ENCODE measurements at regions not wholly inside any gene's neighbourhood (a gene's known extent, or its start where the extent isn't known, plus 50 kb on each side); places are given as distances from the start of the nearest gene placed in this dataset.
A peak's percentile ranks its signal among the peaks of the same experiment; 100 is the strongest.

DNA sequence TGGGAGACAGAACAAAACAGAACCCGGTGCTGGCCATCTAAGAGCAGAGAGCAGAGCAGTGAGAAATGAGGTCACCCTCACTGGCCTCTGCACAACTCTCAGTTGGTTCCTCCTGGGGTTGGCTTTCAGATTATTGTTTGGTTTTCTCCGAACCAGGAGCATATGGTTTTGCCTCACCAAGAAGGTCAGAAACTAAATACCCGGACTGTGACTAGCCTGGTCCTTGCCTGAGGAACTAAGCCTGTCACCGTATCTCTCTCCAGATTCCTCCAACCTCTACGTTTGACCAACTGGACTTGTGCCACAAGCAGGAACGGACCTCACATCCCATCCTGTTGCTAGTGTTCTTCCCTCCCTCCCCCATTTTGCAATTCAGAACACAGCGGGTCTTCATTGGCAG is 450.4 kb upstream of the JARID2 start:
- no peak for DNase-seq (ENCODE audit: low read depth in 2 of 2, low spot score in 1 of 2)

DNA sequence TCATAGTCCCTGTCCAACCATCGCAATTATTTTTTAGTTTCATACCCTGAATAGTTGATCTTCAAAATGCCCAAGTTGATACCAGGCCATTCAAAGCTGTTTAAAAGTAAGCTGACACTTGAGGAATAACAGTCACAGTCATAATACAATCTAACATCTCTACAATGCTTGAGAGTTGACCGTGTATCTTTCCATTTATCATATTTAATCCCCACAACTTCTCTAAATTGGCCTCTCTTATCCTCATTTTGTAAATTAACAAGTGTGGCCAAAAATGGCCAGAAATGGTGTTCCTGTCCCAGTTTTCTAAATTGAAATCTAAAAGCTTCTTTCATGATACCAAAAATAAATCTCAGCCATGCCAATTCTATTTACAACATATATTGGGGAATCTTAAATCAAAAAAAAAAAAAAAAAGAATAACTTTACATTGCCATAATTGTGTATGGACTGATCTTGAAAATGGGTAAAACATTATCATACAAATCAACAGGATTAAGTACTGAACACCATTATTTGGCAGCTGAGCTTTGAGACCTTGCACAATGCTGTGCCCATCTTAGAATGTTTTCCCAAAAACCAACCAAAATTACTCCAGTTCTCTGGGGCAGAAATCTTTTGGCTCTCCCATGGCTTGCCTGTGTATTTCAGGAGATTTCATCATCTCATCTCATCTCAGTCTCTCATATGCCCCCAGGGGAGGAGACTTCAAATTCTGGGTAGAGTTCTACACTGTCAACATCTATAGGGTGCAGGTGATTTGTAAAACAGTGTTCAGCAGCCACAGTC is 448.7 kb upstream of the JARID2 start:
- no peak for DNase-seq (ENCODE audit: low read depth in 2 of 2, low spot score in 1 of 2)

DNA sequence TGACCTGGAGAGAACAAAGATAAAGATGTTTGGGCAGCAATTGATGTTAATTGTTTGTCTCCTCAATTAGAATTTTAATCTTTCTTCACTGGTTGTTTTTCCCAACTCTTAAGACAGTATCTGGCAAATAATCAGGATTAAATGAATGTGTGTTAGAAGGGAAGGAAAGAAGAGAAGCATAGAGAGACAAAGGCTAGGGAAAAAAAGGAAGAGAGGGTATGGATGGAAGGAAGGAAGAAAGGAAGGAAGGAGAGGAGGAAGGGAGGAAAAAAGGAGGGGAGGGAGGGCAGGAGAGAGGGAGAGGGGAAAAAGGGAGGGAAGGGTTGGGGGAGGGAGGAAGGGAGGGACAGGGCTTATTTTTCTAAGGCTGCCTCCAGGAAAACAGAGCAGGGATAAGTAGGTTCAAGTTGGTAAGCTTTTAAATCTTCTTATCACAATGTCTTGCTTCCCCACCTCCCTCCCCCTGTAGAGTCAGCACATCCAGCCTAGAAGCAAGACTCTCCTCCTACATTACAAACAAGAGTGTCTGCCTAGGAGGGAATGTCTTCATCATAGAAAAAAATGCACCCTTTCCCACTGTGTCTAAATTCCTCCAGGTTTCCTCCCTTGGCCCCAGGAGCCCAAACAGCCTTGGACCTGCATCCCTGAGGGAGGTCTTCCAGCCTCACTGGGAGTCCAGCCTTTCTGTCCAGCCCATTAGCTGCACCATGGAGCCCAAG is 447.8 kb upstream of the JARID2 start:
- DNase-seq (ENCODE audit: low read depth in 2 of 2, low spot score in 1 of 2) = no peak

DNA sequence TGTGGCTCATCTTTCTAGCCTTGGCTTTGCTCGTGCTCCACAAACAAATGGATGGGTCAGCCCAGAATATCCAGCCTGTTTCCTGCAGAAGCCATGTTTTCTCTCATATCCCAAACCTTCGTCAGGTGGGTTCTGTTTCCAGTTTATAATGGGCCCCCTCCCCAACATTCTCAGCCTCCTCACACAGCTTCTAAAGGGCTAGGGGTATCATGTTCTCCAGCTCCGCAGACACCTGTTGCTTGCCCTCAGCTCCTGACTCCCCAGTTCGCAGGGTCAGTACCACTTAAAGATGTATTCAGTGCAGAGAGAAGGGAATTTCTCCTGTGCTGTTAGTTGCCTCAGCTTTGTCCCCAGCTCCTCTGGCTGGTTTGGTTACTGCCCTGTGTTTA is 447.3 kb upstream of the JARID2 start:
- DNase-seq (ENCODE audit: low read depth in 2 of 2, low spot score in 1 of 2) = no peak

DNA sequence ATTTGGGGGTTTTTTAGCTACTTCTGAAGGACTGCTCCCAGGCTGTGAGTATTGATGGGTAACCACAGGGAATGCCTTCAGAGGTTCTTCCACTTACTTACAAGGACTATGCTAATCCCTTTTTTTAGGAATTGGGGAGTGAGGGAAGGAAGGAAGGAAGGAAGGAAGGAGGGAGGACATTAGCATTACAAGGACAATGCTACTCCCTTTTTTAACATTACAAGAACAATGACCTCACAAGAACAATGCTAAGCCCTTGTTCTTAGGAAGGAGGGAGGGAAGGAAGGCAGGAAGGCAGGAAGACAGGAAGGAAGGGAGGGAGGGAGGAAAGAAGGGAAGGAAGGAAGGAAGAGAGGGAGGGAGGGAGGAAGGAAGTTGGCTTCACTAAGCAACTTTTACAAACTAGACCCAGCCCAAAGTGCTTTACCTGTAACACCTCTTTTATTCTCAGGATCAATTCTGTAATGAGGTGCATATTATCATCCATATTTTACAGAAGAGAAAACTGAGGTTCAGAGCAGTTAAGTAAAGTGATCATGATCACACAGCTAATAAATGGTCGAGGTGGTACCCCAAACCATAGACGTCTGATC is 446.8 kb upstream of the JARID2 start:
- DNase-seq (ENCODE audit: low read depth in 2 of 2, low spot score in 1 of 2) = no peak

DNA sequence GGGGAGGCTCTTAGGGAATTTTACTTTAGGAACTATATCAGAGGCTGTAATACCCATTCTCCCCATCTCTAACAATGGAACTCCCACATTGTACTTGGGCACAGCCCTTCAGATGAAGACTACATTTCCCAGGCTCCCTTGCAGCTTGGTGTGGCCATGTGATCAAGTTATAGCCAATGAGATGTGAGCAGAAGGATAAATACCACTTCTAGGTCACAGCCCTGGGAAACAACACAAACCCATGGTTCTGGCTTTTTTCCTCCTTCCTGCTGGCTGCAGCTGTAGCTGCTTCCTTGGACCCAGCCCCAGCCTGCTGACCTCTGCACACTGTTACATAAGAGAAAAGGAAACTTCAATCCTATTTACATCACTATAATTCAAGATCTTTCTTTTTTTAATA is 445.9 kb upstream of the JARID2 start:
- DNase-seq (ENCODE audit: low read depth in 2 of 2, low spot score in 1 of 2) = peak in 1 of 2 donors; percentile 6

DNA sequence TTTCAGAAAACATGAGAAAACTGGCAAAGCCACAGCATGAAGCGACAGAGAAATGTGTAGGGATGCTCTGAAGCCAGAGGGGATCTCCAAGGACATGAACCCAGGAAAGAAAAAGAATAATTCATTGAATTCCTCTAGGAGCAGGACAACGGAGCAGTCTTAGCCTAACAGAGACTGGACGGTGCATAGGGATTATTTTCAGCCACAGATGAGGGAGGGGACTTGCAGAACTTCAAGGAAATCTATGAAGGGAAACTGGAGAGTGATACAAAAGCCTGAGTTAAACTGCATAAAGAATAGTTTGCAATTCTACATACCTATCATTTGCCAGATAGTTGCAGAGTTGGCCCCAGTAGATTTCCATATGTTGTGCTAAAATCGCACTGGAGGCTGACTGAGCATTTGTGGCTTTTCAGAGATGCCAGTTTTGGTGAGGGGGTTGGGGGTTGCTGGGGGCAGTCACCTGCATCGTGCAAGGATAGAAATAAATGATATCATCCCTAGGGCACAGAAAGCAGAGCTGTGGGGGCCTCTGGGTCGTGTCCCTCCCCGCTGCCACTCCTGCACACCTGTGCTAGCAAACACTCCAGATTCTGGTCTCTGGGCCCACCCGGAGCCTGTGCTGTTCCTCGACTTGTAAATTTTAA is 443.2 kb upstream of the JARID2 start:
- no peak for DNase-seq (ENCODE audit: low read depth in 2 of 2, low spot score in 1 of 2)

DNA sequence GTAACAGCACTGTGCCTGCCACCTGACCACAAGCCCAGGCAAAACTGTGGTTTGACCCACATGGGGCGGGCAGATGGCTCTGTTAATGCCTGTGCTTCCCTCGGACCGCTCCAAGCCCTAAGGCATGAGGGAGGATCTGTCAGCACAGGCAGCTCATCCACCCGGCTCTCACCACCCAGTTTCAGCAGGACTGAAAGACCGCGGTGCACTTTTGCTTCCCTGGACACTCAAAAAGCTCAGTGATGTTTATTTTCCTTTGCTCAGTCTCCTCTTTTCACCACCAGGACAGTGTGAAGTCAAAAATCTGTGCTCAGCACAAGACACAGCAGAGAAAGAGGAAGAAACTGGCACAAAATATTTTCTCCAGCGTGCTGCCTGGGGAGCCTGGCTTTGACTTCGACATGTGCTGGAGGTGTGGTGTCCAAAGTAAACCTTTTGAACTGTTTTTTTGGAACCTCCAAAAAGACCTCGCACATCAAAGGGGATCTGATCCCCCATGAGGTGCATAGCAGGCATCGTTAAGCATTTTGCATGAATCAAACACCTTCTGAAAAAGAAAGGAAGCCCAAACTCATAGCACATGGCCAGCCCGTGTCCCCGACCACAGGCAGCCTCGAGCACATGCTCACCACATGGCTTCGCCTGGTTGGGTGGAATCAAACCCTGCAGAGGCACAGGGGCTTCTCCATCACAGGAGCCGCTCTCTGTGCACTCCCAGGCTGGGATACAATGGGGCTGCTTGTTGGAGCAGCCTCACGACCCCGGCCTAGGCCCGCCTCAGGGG is 441.7 kb upstream of the JARID2 start:
- DNase-seq (ENCODE audit: low read depth in 2 of 2, low spot score in 1 of 2) = no peak

DNA sequence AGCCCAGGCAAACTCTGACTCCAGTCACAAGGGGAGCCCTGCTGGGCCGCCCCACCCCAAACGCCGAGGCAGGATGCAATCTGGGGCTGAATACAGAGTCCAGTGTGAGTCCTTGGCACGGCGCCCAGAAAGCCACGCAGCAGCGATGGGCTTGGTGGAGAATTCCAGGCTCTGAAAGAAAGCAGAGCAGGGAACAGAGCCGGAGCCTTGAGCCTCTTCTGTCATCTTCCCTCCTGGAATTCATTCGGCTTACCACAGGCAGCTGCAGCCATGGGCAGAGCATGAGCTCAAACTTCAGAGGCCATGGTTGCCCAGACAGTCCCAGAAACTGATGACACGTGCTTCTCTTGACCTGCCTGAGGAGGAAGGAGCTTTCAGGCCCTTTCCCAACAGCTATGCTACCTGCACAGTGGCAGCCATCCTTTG is 441.1 kb upstream of the JARID2 start:
- no peak for DNase-seq (ENCODE audit: low read depth in 2 of 2, low spot score in 1 of 2)

DNA sequence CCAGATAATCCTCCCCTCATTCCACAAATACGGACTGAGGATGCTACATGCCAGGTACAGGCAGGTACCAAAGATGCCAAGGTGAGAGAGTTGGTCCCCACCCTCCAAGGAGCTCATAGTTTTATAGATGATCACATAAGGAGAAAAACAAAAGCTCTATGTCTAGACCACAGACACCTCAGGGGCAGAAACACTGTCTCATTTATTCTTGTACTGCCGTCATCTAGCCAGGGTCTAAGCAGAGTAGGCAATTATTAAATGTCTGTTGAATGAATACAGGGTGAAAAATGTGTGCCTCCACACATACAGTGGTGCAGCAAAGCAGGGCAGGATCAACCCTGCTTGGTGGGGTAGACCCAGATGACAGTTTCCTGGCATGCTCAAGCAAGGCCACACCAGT is 439.8 kb upstream of the JARID2 start:
- no peak for DNase-seq (ENCODE audit: low read depth in 2 of 2, low spot score in 1 of 2)

DNA sequence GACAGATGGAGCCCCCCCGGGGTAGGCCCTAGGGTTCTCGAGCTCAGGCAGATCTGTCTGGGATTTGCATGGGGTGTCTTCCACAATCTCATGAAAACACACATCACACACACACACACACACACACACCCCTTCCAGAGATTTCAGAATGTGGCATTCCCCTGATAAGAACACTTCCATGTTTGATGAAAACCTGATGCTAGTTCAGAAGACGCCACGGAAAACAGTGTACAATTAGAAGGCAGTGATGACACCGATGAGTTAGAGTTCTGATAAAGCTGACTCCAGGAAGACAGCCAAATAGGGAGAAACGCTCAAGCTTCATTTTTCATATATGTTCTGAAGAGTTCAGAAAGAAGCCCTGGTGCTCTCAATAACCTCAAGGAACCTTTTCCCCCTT is 438.7 kb upstream of the JARID2 start:
- DNase-seq (ENCODE audit: low read depth in 2 of 2, low spot score in 1 of 2) = no peak

DNA sequence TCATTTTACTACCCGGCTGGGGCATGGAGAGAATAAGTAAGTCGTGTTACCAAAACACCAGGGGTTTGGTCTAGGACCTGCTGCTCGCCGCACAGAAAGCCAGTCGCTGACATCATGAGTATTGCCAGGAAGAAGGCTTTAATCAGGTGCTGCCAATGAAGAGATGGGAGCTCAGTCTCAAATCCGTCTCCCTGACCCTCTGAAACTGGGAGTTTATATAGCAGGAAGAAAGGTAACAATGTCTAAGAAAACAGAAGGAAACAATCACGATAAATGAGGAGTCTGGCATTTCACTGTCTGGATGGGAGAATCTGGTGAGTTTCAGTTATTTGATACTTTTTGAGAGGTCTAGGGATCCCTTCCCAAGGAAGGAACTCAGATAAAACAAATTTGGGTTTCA is 437.9 kb upstream of the JARID2 start:
- DNase-seq (ENCODE audit: low read depth in 2 of 2, low spot score in 1 of 2) = no peak

DNA sequence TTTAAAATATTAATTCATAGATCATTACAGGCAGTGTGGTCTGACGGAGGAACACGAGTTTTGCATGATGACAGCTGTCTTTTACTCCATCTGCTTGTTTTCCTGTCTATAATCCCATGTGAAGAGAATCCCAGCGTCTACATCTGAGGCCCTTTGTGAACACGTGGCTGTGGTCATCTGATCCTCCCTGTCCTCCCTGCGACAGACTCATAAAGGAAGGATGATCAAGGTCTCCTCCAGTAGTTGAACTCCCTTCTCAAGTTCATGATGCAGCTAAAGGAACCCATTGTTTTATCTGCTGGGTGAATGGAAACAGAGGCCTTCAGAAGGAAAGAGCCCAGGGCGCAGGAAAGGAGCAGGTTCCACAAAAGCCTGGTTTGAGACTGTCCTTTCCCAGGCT is 435.8 kb upstream of the JARID2 start:
- DNase-seq (ENCODE audit: low read depth in 2 of 2, low spot score in 1 of 2) = no peak

DNA sequence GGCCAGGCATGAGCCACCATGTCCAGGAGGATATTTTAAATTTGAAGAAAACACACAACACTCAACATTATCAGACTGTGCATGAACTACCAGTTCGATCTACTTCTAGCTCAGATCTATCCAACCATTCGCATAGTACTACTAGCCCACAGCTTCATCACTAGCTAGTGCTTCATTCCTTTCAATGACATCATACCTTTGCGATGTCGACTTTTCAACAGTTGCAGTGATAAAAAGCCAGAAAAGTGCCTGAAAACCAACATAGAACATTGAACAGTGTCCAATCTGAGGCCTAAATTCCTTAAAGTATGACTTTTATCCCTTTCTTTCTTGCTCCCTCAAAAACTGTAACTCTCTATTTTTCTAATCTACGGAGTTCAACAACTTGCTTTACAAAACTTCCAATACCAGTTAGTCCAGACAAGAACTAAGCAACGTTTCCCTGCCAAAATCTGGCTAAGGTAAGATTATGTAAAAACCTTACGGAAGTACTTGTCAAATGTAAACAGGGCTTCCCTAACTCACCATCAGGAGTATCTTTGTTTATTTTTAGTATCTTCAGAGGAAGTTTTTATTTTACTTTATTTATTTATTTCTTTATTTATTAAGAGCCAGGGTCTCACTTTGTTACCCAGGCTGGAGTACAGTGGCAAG is 434.0 kb upstream of the JARID2 start:
- DNase-seq (ENCODE audit: low read depth in 2 of 2, low spot score in 1 of 2) = no peak

DNA sequence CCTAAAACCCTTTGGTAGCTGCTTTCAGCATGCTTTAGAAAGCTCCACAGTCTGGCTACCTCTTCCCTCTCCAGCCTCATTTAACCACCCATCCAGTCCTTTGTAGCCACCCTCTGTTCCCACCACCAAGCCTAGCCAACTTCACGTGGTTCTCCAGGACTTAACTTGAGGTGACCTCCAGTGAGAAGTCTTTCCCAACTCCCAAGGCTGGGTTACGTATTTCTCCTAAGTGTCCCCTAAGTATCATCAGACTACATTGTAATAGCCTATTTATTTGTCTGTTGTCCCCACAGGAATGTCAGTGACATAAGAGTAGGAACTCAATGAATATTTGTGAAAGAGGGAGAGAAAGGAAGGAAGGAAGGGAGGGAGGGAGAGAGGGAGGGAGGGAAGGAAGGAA is 431.9 kb upstream of the JARID2 start:
- no peak for DNase-seq (ENCODE audit: low read depth in 2 of 2, low spot score in 1 of 2)

DNA sequence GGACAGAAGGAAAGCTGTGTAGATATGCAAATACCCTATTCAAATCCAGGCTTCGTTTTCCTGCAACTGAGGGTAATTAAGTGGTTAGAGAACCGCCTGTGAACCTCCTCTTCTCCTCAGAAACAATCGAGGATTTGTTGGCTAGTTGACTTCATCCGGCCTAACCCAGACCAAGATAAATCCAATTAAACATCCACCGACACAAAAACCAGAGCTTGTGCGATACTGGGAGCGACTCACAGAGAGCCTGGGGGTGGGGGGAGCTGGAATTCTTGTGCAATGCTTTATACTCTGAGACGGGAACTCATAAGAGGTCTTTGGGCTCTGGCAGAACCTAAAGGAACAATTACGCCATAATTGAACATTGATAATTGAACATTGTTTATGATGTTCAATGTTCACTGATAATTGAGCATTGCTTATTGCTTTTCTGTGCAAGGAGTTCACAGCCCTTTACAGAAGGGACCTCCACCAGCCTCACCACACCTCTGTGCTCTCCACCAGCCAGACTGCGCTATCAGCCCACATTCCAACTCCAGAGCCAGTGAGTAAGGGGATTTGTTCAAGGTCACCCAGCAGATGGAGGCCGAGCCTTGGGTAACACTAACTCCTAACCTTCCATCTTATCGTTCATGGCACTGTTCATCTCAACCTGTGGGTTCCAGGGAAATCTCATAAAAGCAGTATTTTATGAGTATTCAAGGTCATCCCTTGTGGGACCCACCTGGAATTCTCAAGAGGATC is 429.6 kb upstream of the JARID2 start:
- no peak for DNase-seq (ENCODE audit: low read depth in 2 of 2, low spot score in 1 of 2)

DNA sequence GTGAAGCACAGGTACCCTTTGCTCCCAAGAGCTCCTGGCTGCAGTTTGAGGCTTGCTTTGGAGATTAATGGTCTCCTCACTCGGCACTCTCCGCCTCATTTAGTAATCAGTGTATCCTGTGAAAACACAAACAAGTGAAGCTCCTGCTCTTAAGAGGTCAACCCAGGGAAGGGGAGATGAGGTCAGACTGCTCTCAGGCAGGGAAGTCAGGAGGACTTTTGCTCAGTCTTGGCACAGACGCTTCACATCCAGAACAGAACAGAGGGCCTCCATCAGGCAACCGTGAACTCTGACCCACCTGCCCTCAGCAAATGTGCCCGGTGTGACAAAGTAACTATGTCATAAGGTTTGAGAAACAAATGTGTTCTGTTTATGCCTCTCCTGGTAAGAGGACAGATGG is 428.8 kb upstream of the JARID2 start:
- no peak for DNase-seq (ENCODE audit: low read depth in 2 of 2, low spot score in 1 of 2)

DNA sequence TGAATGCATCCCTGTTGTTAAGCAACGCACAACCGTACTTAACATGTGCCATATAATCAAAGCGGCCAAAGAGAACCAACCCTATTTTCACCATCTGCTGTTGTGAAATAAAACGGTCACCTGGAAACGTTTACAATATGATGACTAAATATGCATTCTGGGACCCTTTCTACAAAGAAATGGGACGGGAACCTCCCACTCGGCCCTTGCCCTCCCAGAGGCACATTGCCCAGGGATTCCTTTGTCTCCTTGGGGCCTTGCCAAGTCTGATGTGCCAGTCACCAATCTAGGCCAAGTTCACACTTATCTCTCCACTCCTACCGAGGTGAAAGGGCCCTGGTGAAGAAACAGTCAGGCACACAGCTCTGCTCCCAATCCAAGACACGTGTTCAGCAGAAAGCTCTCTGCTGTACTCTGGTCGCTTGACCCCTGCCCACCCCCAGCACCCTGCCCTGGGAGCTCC is 427.4 kb upstream of the JARID2 start:
- DNase-seq (ENCODE audit: low read depth in 2 of 2, low spot score in 1 of 2) = no peak

DNA sequence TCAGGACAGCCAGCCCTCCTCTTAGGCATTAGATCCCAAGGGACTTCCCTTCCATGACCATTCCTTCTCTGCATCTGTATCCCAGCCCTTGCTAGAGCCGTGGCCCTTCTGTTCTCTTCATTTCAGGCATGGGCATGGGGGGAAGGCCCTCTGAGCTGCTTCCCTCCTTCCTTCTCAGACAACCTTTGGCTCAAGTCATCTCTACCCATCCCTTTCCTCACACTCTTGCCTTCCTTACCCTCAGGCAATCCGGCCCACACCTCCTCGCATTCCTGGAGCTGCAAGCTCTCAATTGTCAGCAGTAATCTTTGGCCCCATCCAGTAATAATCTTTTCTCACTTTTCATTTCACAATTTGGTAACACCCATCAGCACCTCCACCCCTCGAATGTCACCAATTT is 426.9 kb upstream of the JARID2 start:
- no peak for DNase-seq (ENCODE audit: low read depth in 2 of 2, low spot score in 1 of 2)

All from stimulated activated CD8-positive, alpha-beta memory T cell treated with anti-CD3 and anti-CD28 coated beads, Interleukin-4, amount 100 ng/mL, for 4 hours (primary cell).